Common myeloid progenitor, CD34-positive (primary cell): ENCODE measurements at regions not wholly inside any gene's neighbourhood (a gene's known extent, or its start where the extent isn't known, plus 50 kb on each side); places are given as distances from the start of the nearest gene placed in this dataset.
"Not testable (repeated sequence)": the region's sequence is repeated elsewhere in the genome, so short reads cannot be mapped to it uniquely, and the experiment has no call there.

Source experiments
- CTCF ChIA-PET: fragments of 350-600 bp; sonication (Branson Sonifier 250); formaldehyde crosslinking; loops from one replicate; lab custom pipeline; 2021; ENCODE audit warnings: antibody characterized with exemption; lab: Charles Lee
- POLR2A ChIA-PET: fragments of 350-600 bp; sonication (Branson Sonifier 250); formaldehyde crosslinking; loops from one replicate; lab custom pipeline; 2021; ENCODE audit warnings: antibody characterized with exemption; lab: Charles Lee
- DNase-seq, 3 donors: peaks; one replicate each; pipeline versions ENCODE4 v3.0.0 to v3.0.0-alpha.2; 2013
- H3K27ac ChIP-seq, 2 experiments: 1 replicate in 1 of 2; 2 replicates in 1 of 2; pipeline ENCODE4 v1.7.0; 2013; ENCODE audit warnings: inconsistent platforms in 2 of 2, low read length in 2 of 2, mild to moderate bottlenecking in 2 of 2, low read depth in 1 of 2, moderate library complexity in 1 of 2; ENCODE audit not compliant: severe bottlenecking in 2 of 2, insufficient read depth in 1 of 2, poor library complexity in 1 of 2
- H3K27me3 ChIP-seq, 5 experiments: replicated peaks in 2 of 5; 1 replicate in 3 of 5; 2 replicates in 2 of 5; pipeline versions ENCODE4 v1.6.1 to v1.7.0; 2013; ENCODE audit warnings: low read length in 4 of 5, mild to moderate bottlenecking in 2 of 5, moderate library complexity in 2 of 5, inconsistent platforms in 1 of 5; ENCODE audit not compliant: insufficient read depth in 5 of 5, control insufficient read depth in 4 of 5
- H3K36me3 ChIP-seq, 4 experiments: 1 replicate in 2 of 4; 2 replicates in 2 of 4; pipeline versions ENCODE4 v1.6.1 to v1.7.0; 2013; ENCODE audit warnings: low read length in 3 of 4, control low read depth in 1 of 4, mild to moderate bottlenecking in 1 of 4; ENCODE audit not compliant: control insufficient read depth in 4 of 4, insufficient read depth in 4 of 4
- H3K4me1 ChIP-seq, 4 experiments: 1 replicate in 3 of 4; 2 replicates in 1 of 4; pipeline versions ENCODE4 v1.6.1 to v1.7.1; 2013; ENCODE audit warnings: low read length in 3 of 4, mild to moderate bottlenecking in 3 of 4, control low read depth in 1 of 4, inconsistent platforms in 1 of 4, moderate library complexity in 1 of 4; ENCODE audit not compliant: control insufficient read depth in 4 of 4, insufficient read depth in 4 of 4; ENCODE audit errors: control extremely low read depth in 1 of 4
- H3K4me3 ChIP-seq, 7 experiments: 1 replicate in 4 of 7; 2 replicates in 3 of 7; pipeline versions ENCODE4 v1.5.1 to v1.7.0; 2013; ENCODE audit warnings: mild to moderate bottlenecking in 7 of 7, low read length in 6 of 7, moderate library complexity in 6 of 7, inconsistent platforms in 2 of 7, low read depth in 2 of 7, control low read depth in 1 of 7; ENCODE audit not compliant: insufficient read depth in 4 of 7, control insufficient read depth in 1 of 7; ENCODE audit errors: extremely low read depth in 1 of 7
- H3K9me3 ChIP-seq, 5 experiments: 1 replicate in 4 of 5; 2 replicates in 1 of 5; pipeline versions ENCODE4 v1.6.1 to v1.7.1; 2013; ENCODE audit warnings: low read length in 4 of 5, mild to moderate bottlenecking in 2 of 5, inconsistent platforms in 1 of 5, low read depth in 1 of 5, moderate library complexity in 1 of 5; ENCODE audit not compliant: control insufficient read depth in 4 of 5, insufficient read depth in 2 of 5; ENCODE audit errors: control extremely low read depth in 1 of 5
- WGBS: methylation state at CpG from one replicate; pipeline ENCODE4 v1.1.5; 2013; ENCODE audit not compliant: insufficient coverage; 5-methylcytosine and 5-hydroxymethylcytosine counted together

DNA sequence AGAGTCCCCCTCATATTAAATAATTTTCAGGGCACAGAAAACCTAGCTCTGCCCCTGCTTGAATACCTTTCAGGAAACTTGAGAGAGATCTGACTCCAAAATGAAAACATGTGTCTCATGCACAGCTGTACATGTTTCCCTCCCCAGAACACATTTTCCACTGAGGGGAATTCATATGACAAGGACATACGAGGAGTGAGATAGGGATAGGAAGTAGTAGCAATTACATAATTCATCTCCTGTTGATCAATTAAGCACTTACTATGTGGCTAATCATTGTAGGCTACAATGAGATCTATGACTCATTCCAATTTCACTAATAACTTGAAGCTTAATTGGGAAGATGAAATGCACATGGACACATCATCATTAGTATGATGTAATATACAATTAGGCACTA lies 302.1 kb downstream of the PCDH11X start:
- H3K9me3 ChIP-seq, H3K4me3 ChIP-seq, POLR2A ChIA-PET, H3K27me3 ChIP-seq, H3K27ac ChIP-seq, CTCF ChIA-PET, H3K4me1 ChIP-seq, H3K36me3 ChIP-seq, DNase-seq: not testable (repeated sequence)
- WGBS, result no CpG with 5 or more reads among the region's 1 CpG

DNA sequence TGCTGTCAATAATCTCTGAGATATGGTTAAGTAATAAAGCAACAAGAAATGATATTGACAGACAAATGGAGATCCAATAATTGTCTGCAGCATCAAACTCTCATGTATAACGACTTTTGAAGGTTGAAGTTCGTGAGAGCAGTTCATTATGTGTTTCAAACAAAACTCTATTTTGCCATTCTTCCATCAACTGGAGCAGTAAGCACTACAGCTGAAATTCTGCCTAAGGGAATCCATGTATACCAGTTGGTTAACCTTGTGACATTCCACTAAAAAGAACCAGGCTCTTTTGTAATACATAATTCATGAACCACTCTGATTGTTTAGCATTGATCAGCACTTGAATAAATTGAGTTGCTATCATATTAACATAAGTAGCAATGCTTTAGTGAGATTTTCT lies 311.6 kb downstream of the PCDH11X start:
- H3K4me1 ChIP-seq, DNase-seq, H3K9me3 ChIP-seq, H3K4me3 ChIP-seq, POLR2A ChIA-PET, CTCF ChIA-PET, H3K36me3 ChIP-seq, H3K27me3 ChIP-seq, H3K27ac ChIP-seq: not testable (repeated sequence)
- no CpG with 5 or more reads among the region's 2 CpGs for WGBS

DNA sequence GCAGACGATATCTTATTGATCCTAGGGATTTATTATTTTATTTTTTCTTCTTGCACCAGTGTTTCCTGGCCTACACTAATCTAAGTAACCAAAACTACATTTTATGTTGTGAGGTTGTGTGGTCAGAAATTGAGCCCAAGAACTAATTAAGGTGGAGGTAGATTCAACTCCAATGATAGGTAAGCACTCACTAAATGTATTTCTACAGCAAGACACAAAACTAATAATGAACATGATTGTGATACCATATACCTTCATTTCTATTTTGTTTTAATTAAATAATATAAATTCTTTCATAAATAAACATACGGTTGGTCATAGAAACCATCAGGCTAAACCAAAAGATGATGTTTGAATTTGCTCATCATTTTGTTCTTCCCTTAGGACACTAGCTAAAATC lies 319.0 kb downstream of the PCDH11X start:
- no CpG with 5 or more reads among the region's 2 CpGs for WGBS
- H3K36me3 ChIP-seq, H3K4me1 ChIP-seq, H3K27me3 ChIP-seq, CTCF ChIA-PET, H3K27ac ChIP-seq, H3K4me3 ChIP-seq, POLR2A ChIA-PET, H3K9me3 ChIP-seq, DNase-seq: not testable (repeated sequence)

DNA sequence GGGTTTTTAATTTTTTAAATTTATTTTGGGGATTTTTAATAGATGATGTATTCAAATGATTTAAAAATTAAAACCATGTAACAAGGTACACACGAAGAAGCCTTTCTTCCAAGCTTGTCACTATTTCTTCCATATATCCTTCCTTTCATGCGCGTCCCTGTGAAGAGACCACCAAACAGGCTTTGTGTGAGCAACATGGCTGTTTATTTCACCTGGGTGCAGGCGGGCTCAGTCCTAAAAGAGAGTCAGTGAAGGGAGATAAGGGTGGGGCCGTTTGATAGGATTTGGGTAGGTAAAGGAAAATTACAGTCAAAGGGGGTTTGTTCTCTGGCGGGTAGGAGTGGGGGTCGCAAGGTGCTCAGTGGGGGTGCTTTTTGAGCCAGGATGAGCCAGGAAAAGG lies 320.9 kb downstream of the PCDH11X start:
- POLR2A ChIA-PET, H3K9me3 ChIP-seq, H3K4me3 ChIP-seq, H3K27me3 ChIP-seq, H3K27ac ChIP-seq, DNase-seq, H3K36me3 ChIP-seq, CTCF ChIA-PET, H3K4me1 ChIP-seq: not testable (repeated sequence)
- WGBS, result 100% methylated on average over 2 of the region's 7 CpGs

DNA sequence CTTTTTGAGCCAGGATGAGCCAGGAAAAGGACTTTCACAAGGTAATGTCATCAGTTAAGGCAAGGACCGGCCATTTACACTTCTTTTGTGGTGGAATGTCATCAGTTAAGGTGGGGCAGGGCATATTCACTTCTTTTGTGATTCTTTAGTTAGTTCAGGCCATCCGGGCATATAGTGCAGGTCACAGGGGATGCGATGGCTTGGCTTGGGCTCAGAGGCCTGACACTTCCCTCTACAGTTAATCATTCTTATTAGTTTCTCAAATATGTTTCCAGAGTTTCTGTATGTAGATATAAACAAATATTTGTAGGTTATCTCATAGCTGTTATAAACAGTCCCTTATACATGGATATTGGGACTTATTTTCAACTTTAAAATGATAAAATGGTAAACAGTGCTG lies 326.5 kb downstream of the PCDH11X start:
- DNase-seq, H3K9me3 ChIP-seq, H3K27me3 ChIP-seq, H3K4me1 ChIP-seq, POLR2A ChIA-PET, H3K27ac ChIP-seq, H3K4me3 ChIP-seq, H3K36me3 ChIP-seq, CTCF ChIA-PET: not testable (repeated sequence)
- WGBS, result no CpG with 5 or more reads among the region's 3 CpGs

DNA sequence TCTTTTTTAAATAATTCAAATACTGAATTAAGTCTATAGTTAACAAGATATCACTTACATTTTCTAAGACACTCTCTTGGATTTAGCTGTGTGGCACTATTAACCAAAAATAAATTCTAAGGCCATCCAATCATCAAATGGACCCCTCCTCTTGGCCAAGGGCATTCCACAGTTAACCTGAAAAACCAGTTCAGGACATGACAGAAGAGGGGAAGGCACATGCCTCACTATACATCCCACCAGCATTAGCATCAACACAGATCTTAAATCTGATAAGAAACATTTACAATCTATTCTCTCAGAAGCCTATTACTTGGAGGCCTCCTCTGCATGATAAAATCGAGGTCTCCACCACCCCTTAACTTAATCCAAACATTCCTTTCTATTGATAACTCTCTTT lies 327.5 kb downstream of the PCDH11X start:
- H3K4me3 ChIP-seq, H3K27me3 ChIP-seq, CTCF ChIA-PET, DNase-seq, H3K4me1 ChIP-seq, H3K27ac ChIP-seq, H3K9me3 ChIP-seq, H3K36me3 ChIP-seq, POLR2A ChIA-PET: not testable (repeated sequence)
- WGBS, result 44% methylated on average over 1 of the region's 1 CpG

DNA sequence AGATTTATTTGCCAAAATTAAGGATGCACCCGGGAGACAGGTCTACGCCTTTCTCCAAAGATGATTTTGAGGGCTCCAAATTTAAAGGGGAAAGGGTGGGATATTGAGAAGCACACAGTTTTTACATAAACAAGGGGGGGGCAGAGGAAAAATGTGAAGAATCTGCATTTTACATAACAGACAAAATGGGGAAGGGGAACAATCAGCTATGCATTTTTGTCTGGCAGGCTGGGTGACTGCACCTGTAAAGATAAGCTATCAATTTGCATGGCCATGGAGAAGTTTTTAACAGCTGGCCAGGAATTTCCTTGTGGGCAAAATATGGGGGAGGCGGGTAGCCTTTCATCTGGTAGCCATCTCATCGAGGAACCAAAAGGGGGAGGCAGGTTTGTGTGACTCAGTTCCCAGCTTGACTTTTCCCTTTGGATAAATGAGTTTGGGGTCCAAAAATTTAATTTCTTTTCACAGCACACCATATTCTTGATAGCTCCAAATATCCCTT lies 331.3 kb downstream of the PCDH11X start:
- DNase-seq, H3K27me3 ChIP-seq, H3K27ac ChIP-seq, H3K9me3 ChIP-seq, H3K4me3 ChIP-seq, H3K4me1 ChIP-seq, H3K36me3 ChIP-seq, POLR2A ChIA-PET, CTCF ChIA-PET: not testable (repeated sequence)
- WGBS, result 80% methylated on average over 1 of the region's 4 CpGs
